Type B pancreatic cell (in vitro differentiated cells): ENCODE measurements at regions not wholly inside any gene's neighbourhood (a gene's known extent, or its start where the extent isn't known, plus 50 kb on each side); places are given as distances from the start of the nearest gene placed in this dataset.
A peak's percentile ranks its signal among the peaks of the same experiment; 100 is the strongest.

Experiments used
- DNase-seq: peaks from one replicate; pipeline ENCODE4 v3.0.0; 2021; ENCODE audit warnings: mixed read lengths; ENCODE audit not compliant: unreplicated experiment; ENCODE audit errors: extremely low spot score
- H3K27ac Mint-ChIP-seq: 2 replicates; pipeline ENCODE4 v1.8.0; 2021; ENCODE audit warnings: mild to moderate bottlenecking, mixed read lengths
- H3K27me3 Mint-ChIP-seq: 2 replicates; pipeline ENCODE4 v1.8.0; 2021; ENCODE audit warnings: mixed read lengths
- H3K36me3 Mint-ChIP-seq: 2 replicates; pipeline ENCODE4 v1.8.0; 2021; ENCODE audit warnings: mixed read lengths
- H3K4me1 Mint-ChIP-seq: one replicate; pipeline ENCODE4 v1.8.0; 2021; ENCODE audit warnings: mixed read lengths; ENCODE audit not compliant: unreplicated experiment
- H3K4me3 Mint-ChIP-seq: 2 replicates; pipeline ENCODE4 v1.8.0; 2021; ENCODE audit warnings: mild to moderate bottlenecking, mixed read lengths
- H3K9me3 Mint-ChIP-seq: 2 replicates; pipeline ENCODE4 v1.8.0; 2021; ENCODE audit warnings: mixed read lengths
- CTCF ChIP-seq: fragments of 200-600 bp; sonication (generic); conservative IDR thresholded peaks from 2 replicates; pipeline ENCODE4 v1.5.0; 2021; ENCODE audit warnings: antibody characterized with exemption, mild to moderate bottlenecking

DNA sequence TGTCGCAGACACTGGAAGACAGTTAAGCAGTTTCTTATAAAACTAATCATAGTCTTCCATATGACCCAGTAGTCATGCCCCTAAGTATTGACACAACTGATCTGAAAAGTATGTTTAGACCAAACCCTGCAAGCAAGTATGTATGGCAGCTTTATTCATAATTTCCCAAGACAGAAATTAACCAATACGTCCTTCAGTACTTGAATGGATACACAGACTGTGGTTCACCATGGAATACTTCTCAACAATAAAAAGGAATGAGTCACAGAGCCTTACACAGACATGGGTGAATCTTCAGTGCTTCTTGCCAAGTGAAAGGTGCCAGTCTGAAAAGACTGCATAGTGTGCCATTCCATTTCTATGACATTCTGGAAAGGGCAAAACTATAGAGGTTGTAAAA lies 50.2 kb upstream of the AKR1E2 start:
- Mint-ChIP-seq H3K4me1 (peaks cover 7% of the 10 kb centered on the region), H3K9me3 (no peaks in the 10 kb centered on the region), H3K27ac (no peak overlapping the region), H3K36me3 (no peaks in the 10 kb centered on the region), H3K4me3 (no peak overlapping the region), H3K27me3 (no peaks in the 10 kb centered on the region)
- no peak for TF ChIP-seq CTCF
- DNase-seq = no peak

GRCh38 chr10:4772202-4772570 lies 53.8 kb upstream of the AKR1E2 start:
- H3K4me3 Mint-ChIP-seq = no peak overlapping the region
- no peak for TF ChIP-seq CTCF
- DNase-seq = no peak

GRCh38 chr10:4771554-4772201 lies 54.3 kb upstream of the AKR1E2 start:
- no peaks in the 10 kb centered on the region for H3K27me3 Mint-ChIP-seq
- no peak for DNase-seq
- no peaks in the 10 kb centered on the region for H3K9me3 Mint-ChIP-seq
- H3K4me3 Mint-ChIP-seq = no peak overlapping the region
- H3K27ac Mint-ChIP-seq = no peak overlapping the region
- H3K36me3 Mint-ChIP-seq = no peaks in the 10 kb centered on the region
- peaks cover 17% of the 10 kb centered on the region for H3K4me1 Mint-ChIP-seq
- no peak for TF ChIP-seq CTCF

More at GRCh38 chr10:4772202-4772570, 53.8 kb upstream of the AKR1E2 start:
- H3K4me1 Mint-ChIP-seq = peaks cover 13% of the 10 kb centered on the region
- H3K9me3 Mint-ChIP-seq = no peaks in the 10 kb centered on the region
- H3K36me3 Mint-ChIP-seq = no peaks in the 10 kb centered on the region
- no peaks in the 10 kb centered on the region for H3K27me3 Mint-ChIP-seq
- H3K27ac Mint-ChIP-seq = no peak overlapping the region

DNA sequence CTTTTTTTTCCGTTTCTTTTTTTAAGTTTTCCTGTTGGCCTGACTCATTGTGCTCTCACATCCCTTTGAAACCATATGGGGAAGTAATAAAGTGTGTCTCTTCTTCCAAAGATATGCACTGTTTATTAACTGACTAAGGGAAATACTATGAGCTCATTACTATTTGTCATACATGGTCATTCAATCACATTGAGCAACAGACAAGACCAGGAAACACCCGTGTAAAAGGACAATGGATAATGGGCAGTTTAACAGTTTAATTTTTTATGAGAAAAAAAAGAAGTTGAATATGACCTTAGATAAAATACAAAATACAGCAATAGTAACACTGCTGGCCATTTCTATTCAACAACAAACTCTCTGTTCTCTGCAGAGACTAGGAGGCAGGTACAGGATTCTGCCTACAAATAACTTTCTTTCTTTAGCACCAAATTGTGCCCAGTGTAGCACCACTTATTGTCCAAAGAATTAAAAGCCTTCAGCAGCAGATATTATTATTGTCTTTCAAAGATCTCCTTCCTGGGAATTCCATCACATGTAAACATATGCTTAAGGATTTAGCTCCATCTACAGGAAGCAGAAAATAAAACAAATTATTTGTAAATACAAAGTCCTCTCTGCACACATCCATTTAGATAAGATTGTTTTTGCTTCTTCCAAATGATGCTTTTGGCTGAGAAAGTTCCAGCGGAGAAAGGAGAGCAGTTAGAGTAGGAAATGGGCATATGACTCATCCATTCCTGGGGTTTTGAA lies 55.0 kb upstream of the AKR1E2 start:
- peak overlapping the region; percentile 65 for H3K27ac Mint-ChIP-seq
- DNase-seq = no peak
- H3K27me3 Mint-ChIP-seq = no peaks in the 10 kb centered on the region
- H3K4me1 Mint-ChIP-seq = peaks cover 23% of the 10 kb centered on the region
- no peaks in the 10 kb centered on the region for H3K9me3 Mint-ChIP-seq
- TF ChIP-seq CTCF = peak; percentile 71
- H3K36me3 Mint-ChIP-seq = no peaks in the 10 kb centered on the region
- no peak overlapping the region for H3K4me3 Mint-ChIP-seq

DNA sequence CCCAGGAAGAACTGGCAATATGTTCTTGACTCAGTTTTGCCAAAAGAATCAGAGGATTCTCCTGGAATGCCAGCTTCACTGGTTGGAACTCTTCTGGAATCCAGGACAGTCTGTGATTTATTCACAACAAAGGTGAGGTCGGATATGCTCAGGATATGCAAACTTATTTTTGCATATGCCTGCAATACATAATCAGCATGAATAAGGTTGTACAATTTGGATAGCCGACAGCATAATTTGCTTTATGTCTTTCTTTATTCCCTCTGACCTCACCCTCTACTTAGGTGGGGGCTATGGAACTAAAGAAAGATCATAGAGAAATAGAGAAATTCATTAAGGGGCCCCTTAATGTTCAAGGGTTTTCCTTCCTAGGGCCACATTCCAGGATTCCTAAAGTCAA lies 57.6 kb upstream of the AKR1E2 start:
- peaks cover 3% of the 10 kb centered on the region for H3K27me3 Mint-ChIP-seq
- no peaks in the 10 kb centered on the region for H3K9me3 Mint-ChIP-seq
- peaks cover 27% of the 10 kb centered on the region for H3K4me1 Mint-ChIP-seq
- no peak for TF ChIP-seq CTCF
- no peak overlapping the region for H3K4me3 Mint-ChIP-seq
- H3K36me3 Mint-ChIP-seq = no peaks in the 10 kb centered on the region
- H3K27ac Mint-ChIP-seq = no peak overlapping the region
- no peak for DNase-seq
